ENCODE measurements at regions not wholly inside any gene's neighbourhood (a gene's known extent, or its start where the extent isn't known, plus 50 kb on each side); places are given as distances from the start of the nearest gene placed in this dataset.
A peak's percentile ranks its signal among the peaks of the same experiment; 100 is the strongest.

GRCh38 chr7:36011588-36011965, 141.5 kb upstream of the EEPD1 start:
- peak; percentile 69 for DNase-seq

GRCh38 chr7:36013246-36014014, 139.6 kb upstream of the EEPD1 start:
- no peak for DNase-seq

GRCh38 chr7:36014961-36015360, 138.1 kb upstream of the EEPD1 start:
- no peak for DNase-seq

GRCh38 chr7:36015733-36016132, 137.3 kb upstream of the EEPD1 start:
- no peak for DNase-seq

GRCh38 chr7:36016648-36017047, 136.4 kb upstream of the EEPD1 start:
- no peak for DNase-seq

- no peak for DNase-seq
Observed at GRCh38 chr7:36017111-36017510, 135.9 kb upstream of the EEPD1 start.

GRCh38 chr7:36018816-36019484, 134.1 kb upstream of the EEPD1 start:
- no peak for DNase-seq

- DNase-seq = no peak
Observed at GRCh38 chr7:36019538-36019937, 133.5 kb upstream of the EEPD1 start.

- no peak for DNase-seq
Observed at GRCh38 chr7:36019980-36020379, 133.1 kb upstream of the EEPD1 start.

GRCh38 chr7:36021367-36021766, 131.7 kb upstream of the EEPD1 start:
- DNase-seq = no peak

- no peak for DNase-seq
Observed at GRCh38 chr7:36021917-36022550, 131.0 kb upstream of the EEPD1 start.

GRCh38 chr7:36023033-36023560, 130.0 kb upstream of the EEPD1 start:
- DNase-seq = no peak

GRCh38 chr7:36025190-36025589, 127.9 kb upstream of the EEPD1 start:
- DNase-seq = no peak

- no peak for DNase-seq
Observed at GRCh38 chr7:36029311-36029710, 123.7 kb upstream of the EEPD1 start.

GRCh38 chr7:36029853-36030515, 123.1 kb upstream of the EEPD1 start:
- DNase-seq = peak; percentile 32

GRCh38 chr7:36032361-36032818, 120.7 kb upstream of the EEPD1 start:
- DNase-seq = peak; percentile 58

- no peak for DNase-seq
Observed at GRCh38 chr7:36034020-36034419, 119.0 kb upstream of the EEPD1 start.

- DNase-seq = no peak
Observed at GRCh38 chr7:36035186-36035585, 117.9 kb upstream of the EEPD1 start.

GRCh38 chr7:36036590-36036989, 116.5 kb upstream of the EEPD1 start:
- DNase-seq = no peak

GRCh38 chr7:36037121-36037662, 115.9 kb upstream of the EEPD1 start:
- DNase-seq = peak; percentile 74

GRCh38 chr7:36038063-36038721, 114.9 kb upstream of the EEPD1 start:
- no peak for DNase-seq

- DNase-seq = no peak
Observed at GRCh38 chr7:36039243-36039642, 113.8 kb upstream of the EEPD1 start.

All from NCI-H146 (cell line).